ENCODE measurements at regions not wholly inside any gene's neighbourhood (a gene's known extent, or its start where the extent isn't known, plus 50 kb on each side); places are given as distances from the start of the nearest gene placed in this dataset.

- no peak for ATAC-seq
- TF ChIP-seq CSRNP3 (CRISPR knock-in tag; IDR thresholded peaks at IDR 0.05) (no peak), ZFP30 (CRISPR knock-in tag; IDR thresholded peaks at IDR 0.05) (no peak), ZNF70 (CRISPR knock-in tag; IDR thresholded peaks at IDR 0.05) (no peak), TCF4 (CRISPR knock-in tag; IDR thresholded peaks at IDR 0.05; ENCODE audit: borderline replicate concordance) (no peak), POU6F1 (CRISPR knock-in tag; IDR thresholded peaks at IDR 0.05; ENCODE audit: borderline replicate concordance, low read depth) (no peak), ZNF565 (CRISPR knock-in tag; conservative IDR thresholded peaks at IDR 0.05; ENCODE audit: low read depth) (no peak), PPARA (CRISPR knock-in tag; IDR thresholded peaks at IDR 0.05; ENCODE audit: borderline replicate concordance) (no peak), ESRRG (CRISPR knock-in tag; IDR thresholded peaks at IDR 0.05) (no peak), SNAI2 (CRISPR knock-in tag; IDR thresholded peaks at IDR 0.05) (no peak), GLIS3 (CRISPR knock-in tag; IDR thresholded peaks at IDR 0.05) (no peak), ZC3H10 (CRISPR knock-in tag; IDR thresholded peaks at IDR 0.05) (no peak), CSDC2 (CRISPR knock-in tag; IDR thresholded peaks at IDR 0.05) (no peak), TOX (CRISPR knock-in tag; IDR thresholded peaks at IDR 0.05; ENCODE audit: borderline replicate concordance) (no peak)
- TF ChIP-seq, protein P1, sequence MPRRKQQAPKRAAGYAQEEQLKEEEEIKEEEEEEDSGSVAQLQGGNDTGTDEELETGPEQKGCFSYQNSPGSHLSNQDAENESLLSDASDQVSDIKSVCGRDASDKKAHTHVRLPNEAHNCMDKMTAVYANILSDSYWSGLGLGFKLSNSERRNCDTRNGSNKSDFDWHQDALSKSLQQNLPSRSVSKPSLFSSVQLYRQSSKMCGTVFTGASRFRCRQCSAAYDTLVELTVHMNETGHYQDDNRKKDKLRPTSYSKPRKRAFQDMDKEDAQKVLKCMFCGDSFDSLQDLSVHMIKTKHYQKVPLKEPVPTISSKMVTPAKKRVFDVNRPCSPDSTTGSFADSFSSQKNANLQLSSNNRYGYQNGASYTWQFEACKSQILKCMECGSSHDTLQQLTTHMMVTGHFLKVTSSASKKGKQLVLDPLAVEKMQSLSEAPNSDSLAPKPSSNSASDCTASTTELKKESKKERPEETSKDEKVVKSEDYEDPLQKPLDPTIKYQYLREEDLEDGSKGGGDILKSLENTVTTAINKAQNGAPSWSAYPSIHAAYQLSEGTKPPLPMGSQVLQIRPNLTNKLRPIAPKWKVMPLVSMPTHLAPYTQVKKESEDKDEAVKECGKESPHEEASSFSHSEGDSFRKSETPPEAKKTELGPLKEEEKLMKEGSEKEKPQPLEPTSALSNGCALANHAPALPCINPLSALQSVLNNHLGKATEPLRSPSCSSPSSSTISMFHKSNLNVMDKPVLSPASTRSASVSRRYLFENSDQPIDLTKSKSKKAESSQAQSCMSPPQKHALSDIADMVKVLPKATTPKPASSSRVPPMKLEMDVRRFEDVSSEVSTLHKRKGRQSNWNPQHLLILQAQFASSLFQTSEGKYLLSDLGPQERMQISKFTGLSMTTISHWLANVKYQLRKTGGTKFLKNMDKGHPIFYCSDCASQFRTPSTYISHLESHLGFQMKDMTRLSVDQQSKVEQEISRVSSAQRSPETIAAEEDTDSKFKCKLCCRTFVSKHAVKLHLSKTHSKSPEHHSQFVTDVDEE (CRISPR knock-in tag; IDR thresholded peaks at IDR 0.05), result no peak
- TF ChIP-seq, protein P2, sequence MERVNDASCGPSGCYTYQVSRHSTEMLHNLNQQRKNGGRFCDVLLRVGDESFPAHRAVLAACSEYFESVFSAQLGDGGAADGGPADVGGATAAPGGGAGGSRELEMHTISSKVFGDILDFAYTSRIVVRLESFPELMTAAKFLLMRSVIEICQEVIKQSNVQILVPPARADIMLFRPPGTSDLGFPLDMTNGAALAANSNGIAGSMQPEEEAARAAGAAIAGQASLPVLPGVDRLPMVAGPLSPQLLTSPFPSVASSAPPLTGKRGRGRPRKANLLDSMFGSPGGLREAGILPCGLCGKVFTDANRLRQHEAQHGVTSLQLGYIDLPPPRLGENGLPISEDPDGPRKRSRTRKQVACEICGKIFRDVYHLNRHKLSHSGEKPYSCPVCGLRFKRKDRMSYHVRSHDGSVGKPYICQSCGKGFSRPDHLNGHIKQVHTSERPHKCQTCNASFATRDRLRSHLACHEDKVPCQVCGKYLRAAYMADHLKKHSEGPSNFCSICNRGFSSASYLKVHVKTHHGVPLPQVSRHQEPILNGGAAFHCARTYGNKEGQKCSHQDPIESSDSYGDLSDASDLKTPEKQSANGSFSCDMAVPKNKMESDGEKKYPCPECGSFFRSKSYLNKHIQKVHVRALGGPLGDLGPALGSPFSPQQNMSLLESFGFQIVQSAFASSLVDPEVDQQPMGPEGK (CRISPR knock-in tag; IDR thresholded peaks at IDR 0.05; ENCODE audit: borderline replicate concordance), result no peak
Measured at GRCh38 chr12:112680993-112681392, 110.6 kb upstream of the RPH3A start.

DNA sequence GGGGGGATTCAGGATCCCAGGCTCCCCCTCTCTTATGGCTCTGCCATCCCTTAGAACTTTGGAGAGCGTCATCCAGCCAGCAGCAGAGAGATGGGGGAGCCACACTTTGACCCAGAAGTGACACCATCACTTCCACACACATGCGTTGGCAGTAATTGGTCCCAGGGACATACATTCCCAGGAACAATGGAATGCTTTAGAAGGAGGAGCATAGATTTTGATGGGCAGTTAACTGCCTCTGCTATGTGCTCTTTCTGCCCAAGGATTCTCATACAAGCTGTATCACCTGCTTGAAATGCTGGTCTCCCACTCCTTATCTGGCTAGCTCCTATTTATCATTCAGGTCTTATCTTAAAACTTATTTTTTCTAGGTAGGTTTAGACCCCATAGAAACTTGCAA lies 109.0 kb upstream of the RPH3A start:
- TF ChIP-seq ZNF8 (CRISPR knock-in tag; IDR thresholded peaks at IDR 0.05) (no peak), TCF4 (CRISPR knock-in tag; IDR thresholded peaks at IDR 0.05; ENCODE audit: borderline replicate concordance) (no peak), POU6F1 (CRISPR knock-in tag; IDR thresholded peaks at IDR 0.05; ENCODE audit: borderline replicate concordance, low read depth) (no peak), BACH2 (CRISPR knock-in tag; IDR thresholded peaks at IDR 0.05; ENCODE audit: borderline replicate concordance) (no peak), TOX (CRISPR knock-in tag; IDR thresholded peaks at IDR 0.05; ENCODE audit: borderline replicate concordance) (no peak), CSRNP3 (CRISPR knock-in tag; IDR thresholded peaks at IDR 0.05) (no peak), CREB5 (CRISPR knock-in tag; IDR thresholded peaks at IDR 0.05; ENCODE audit: low read depth) (no peak)
- no peak for ATAC-seq

Data from SK-N-SH treated with all-trans-retinoic acid at 6 μM for 48 hours (cell line).